ENCODE measurements at regions not wholly inside any gene's neighbourhood (a gene's known extent, or its start where the extent isn't known, plus 50 kb on each side); places are given as distances from the start of the nearest gene placed in this dataset.

DNA sequence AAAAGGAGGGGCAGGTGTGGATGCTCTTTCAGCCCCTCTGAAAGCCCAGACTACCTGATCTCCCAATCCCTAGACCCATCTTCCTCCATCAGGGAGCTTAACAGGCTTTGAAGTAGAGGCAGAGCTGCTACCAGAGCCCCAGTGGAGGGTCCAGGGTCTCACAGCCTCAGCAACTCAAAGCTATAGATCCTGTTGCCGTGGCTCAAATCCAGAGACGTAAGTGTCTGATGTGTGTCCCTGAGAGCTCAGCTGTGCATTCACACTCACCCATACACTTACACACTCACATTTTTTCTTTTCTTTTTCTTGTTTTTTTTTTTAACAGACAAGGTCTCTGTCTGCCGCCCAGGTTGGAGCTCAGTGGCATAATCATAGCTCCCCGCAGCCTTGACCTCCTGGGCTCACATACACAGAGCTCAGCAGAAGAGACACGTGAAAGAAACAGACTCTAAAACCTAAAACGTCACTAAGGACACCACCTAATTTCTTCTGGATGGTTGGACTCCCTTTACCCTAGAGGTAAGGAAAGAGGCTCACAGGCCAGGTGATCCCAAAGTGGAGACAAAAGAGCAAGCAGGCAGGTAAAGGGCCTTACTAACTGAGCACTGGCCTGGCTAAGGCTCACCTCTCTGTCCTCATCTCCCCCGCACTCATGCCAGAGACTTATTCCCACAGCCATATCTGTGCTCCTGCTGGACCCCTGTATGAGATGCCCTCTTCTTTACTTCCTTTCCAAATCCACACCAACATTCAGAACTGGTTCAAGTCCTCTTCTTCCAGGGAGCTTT, 80.7 kb downstream of the SCN11A start:
- H3K9ac ChIP-seq (replicated peaks; ENCODE audit: extremely low read depth, insufficient read depth, low read length): no peak overlapping the region
- TF ChIP-seq POLR2A (IDR thresholded peaks at IDR 0.05; ENCODE audit: low read depth, low read length): no peak
- no peak for TF ChIP-seq GATA2 (IDR thresholded peaks at IDR 0.05; ENCODE audit: insufficient read depth, insufficient read length, low read depth, low read length)
- TF ChIP-seq POLR2AphosphoS5 (IDR thresholded peaks at IDR 0.05; ENCODE audit: insufficient read depth, low read depth, low read length): no peak
- TF ChIP-seq FOS (IDR thresholded peaks at IDR 0.05; ENCODE audit: borderline replicate concordance, insufficient read depth, low read length): no peak
- TF ChIP-seq, protein P1, sequence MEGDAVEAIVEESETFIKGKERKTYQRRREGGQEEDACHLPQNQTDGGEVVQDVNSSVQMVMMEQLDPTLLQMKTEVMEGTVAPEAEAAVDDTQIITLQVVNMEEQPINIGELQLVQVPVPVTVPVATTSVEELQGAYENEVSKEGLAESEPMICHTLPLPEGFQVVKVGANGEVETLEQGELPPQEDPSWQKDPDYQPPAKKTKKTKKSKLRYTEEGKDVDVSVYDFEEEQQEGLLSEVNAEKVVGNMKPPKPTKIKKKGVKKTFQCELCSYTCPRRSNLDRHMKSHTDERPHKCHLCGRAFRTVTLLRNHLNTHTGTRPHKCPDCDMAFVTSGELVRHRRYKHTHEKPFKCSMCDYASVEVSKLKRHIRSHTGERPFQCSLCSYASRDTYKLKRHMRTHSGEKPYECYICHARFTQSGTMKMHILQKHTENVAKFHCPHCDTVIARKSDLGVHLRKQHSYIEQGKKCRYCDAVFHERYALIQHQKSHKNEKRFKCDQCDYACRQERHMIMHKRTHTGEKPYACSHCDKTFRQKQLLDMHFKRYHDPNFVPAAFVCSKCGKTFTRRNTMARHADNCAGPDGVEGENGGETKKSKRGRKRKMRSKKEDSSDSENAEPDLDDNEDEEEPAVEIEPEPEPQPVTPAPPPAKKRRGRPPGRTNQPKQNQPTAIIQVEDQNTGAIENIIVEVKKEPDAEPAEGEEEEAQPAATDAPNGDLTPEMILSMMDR (IDR thresholded peaks at IDR 0.05; ENCODE audit: extremely low read depth in 1 of 2, insufficient read depth in 1 of 2, low read depth in 1 of 2, low read length in 2 of 2): no peak
- no peak for TF ChIP-seq EZH2 (IDR thresholded peaks at IDR 0.05; ENCODE audit: borderline replicate concordance, low read depth, low read length, severe bottlenecking)
- no peak for TF ChIP-seq JUN (IDR thresholded peaks at IDR 0.05; ENCODE audit: borderline replicate concordance, insufficient read depth, insufficient read length, low read depth)
- TF ChIP-seq MYC (IDR thresholded peaks at IDR 0.05; ENCODE audit: low read depth, low read length): no peak
- TF ChIP-seq, protein P2, sequence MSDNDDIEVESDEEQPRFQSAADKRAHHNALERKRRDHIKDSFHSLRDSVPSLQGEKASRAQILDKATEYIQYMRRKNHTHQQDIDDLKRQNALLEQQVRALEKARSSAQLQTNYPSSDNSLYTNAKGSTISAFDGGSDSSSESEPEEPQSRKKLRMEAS (IDR thresholded peaks at IDR 0.05; ENCODE audit: insufficient read depth, insufficient read length): no peak
- no TSS peak for BruUV-seq (replicated peaks)
- H4K20me1 ChIP-seq (replicated peaks; ENCODE audit: control insufficient read depth, extremely low read depth, insufficient read depth, low read length): no peaks in the 10 kb centered on the region
- H3K4me3 ChIP-seq (replicated peaks in 1 of 3; ENCODE audit: insufficient read depth in 1 of 3, low read depth in 1 of 3, low read length in 3 of 3): no peak overlapping the region
- no peaks in the 10 kb centered on the region for H3K4me1 ChIP-seq (ENCODE audit: control insufficient read depth, extremely low read depth, insufficient read depth, low read length)
- dilution Hi-C loops (cut with MboI; ENCODE audit: extremely low pct_ligation_motif_present, low sequenced_read_pairs) (no loop called here), intact Hi-C loops (cut with micrococcal nuclease) (no loop called here)
- H3K9me3 ChIP-seq (replicated peaks; ENCODE audit: control insufficient read depth, insufficient read depth, low read length): no peaks in the 10 kb centered on the region
- ChIA-PET CTCF (interaction anchor here (2.3 to 3.1 kb wide), 2 partner anchors 10 to 29 kb away, joined by 8 to 14 read pairs; no protein-coding TSS in a partner anchor), POLR2A (no interaction called here)
- no peak for DNase-seq (ENCODE audit: low read depth, low spot score)
- H3K79me2 ChIP-seq (ENCODE audit: control insufficient read depth, insufficient read depth, low read length): no peaks in the 10 kb centered on the region
- H3K36me3 ChIP-seq (ENCODE audit: control insufficient read depth in 2 of 2, extremely low read depth in 1 of 2, insufficient read depth in 2 of 2, low read length in 2 of 2): no peaks in the 10 kb centered on the region
- no peaks in the 10 kb centered on the region for H3K9me1 ChIP-seq (replicated peaks; ENCODE audit: control insufficient read depth, extremely low read depth, insufficient read depth, low read length)
- H2AFZ ChIP-seq (ENCODE audit: low read depth, low read length): no peak overlapping the region
- H3K27me3 ChIP-seq (ENCODE audit: control insufficient read depth in 2 of 2, insufficient read depth in 2 of 2, low read length in 2 of 2): peaks cover 2% of the 10 kb centered on the region in 2 experiments
- H3K27ac ChIP-seq (ENCODE audit: insufficient read depth, low read depth, low read length): no peak overlapping the region
- no peak for FAIRE-seq
- no peak overlapping the region for H3K4me2 ChIP-seq (ENCODE audit: insufficient read depth, low read length)
